ENCODE measurements at regions not wholly inside any gene's neighbourhood (a gene's known extent, or its start where the extent isn't known, plus 50 kb on each side); places are given as distances from the start of the nearest gene placed in this dataset.

DNA sequence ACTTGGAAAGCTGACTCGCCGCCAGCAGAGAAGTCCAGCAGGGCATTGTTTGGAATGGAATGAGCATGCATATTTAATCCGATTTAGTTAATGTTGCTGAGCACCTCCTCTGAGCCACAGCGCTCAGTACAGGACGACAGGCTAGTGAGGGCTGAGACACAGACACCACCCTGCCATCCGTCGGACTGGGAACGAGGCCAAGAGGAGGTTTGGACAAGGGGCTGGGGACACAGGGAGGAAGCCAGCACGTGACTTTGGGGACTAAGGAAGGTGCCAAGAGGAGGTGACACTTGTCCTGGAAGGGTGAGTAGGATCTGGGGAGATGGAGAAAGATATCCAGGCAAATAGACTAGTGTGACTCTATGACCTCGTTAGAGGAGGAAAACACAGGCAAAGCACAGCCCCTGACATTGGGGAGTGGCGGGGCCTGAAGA lies 152.5 kb upstream of the ECI2 start:
- TF ChIP-seq, protein P1, sequence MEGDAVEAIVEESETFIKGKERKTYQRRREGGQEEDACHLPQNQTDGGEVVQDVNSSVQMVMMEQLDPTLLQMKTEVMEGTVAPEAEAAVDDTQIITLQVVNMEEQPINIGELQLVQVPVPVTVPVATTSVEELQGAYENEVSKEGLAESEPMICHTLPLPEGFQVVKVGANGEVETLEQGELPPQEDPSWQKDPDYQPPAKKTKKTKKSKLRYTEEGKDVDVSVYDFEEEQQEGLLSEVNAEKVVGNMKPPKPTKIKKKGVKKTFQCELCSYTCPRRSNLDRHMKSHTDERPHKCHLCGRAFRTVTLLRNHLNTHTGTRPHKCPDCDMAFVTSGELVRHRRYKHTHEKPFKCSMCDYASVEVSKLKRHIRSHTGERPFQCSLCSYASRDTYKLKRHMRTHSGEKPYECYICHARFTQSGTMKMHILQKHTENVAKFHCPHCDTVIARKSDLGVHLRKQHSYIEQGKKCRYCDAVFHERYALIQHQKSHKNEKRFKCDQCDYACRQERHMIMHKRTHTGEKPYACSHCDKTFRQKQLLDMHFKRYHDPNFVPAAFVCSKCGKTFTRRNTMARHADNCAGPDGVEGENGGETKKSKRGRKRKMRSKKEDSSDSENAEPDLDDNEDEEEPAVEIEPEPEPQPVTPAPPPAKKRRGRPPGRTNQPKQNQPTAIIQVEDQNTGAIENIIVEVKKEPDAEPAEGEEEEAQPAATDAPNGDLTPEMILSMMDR (IDR thresholded peaks at IDR 0.05 in 2 of 3, conservative IDR thresholded peaks at IDR 0.05 in 1 of 3; ENCODE audit: insufficient read depth in 2 of 3, low read depth in 1 of 3, low read length in 3 of 3): no peak
- TF ChIP-seq, protein P2, sequence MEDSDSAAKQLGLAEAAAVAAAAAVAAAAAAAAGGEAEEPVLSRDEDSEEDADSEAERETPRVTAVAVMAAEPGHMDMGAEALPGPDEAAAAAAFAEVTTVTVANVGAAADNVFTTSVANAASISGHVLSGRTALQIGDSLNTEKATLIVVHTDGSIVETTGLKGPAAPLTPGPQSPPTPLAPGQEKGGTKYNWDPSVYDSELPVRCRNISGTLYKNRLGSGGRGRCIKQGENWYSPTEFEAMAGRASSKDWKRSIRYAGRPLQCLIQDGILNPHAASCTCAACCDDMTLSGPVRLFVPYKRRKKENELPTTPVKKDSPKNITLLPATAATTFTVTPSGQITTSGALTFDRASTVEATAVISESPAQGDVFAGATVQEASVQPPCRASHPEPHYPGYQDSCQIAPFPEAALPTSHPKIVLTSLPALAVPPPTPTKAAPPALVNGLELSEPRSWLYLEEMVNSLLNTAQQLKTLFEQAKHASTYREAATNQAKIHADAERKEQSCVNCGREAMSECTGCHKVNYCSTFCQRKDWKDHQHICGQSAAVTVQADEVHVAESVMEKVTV (CRISPR knock-in tag; IDR thresholded peaks at IDR 0.05): no peak
- TF ChIP-seq, protein P3, sequence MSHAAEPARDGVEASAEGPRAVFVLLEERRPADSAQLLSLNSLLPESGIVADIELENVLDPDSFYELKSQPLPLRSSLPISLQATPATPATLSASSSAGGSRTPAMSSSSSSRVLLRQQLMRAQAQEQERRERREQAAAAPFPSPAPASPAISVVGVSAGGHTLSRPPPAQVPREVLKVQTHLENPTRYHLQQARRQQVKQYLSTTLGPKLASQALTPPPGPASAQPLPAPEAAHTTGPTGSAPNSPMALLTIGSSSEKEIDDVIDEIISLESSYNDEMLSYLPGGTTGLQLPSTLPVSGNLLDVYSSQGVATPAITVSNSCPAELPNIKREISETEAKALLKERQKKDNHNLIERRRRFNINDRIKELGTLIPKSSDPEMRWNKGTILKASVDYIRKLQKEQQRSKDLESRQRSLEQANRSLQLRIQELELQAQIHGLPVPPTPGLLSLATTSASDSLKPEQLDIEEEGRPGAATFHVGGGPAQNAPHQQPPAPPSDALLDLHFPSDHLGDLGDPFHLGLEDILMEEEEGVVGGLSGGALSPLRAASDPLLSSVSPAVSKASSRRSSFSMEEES (CRISPR knock-in tag; IDR thresholded peaks at IDR 0.05): no peak
- no peak for TF ChIP-seq ZNF184 (CRISPR knock-in tag; IDR thresholded peaks at IDR 0.05)
- no peak for TF ChIP-seq ARHGAP35 (IDR thresholded peaks at IDR 0.05; ENCODE audit: partially characterized antibody)
- TF ChIP-seq, protein P4, sequence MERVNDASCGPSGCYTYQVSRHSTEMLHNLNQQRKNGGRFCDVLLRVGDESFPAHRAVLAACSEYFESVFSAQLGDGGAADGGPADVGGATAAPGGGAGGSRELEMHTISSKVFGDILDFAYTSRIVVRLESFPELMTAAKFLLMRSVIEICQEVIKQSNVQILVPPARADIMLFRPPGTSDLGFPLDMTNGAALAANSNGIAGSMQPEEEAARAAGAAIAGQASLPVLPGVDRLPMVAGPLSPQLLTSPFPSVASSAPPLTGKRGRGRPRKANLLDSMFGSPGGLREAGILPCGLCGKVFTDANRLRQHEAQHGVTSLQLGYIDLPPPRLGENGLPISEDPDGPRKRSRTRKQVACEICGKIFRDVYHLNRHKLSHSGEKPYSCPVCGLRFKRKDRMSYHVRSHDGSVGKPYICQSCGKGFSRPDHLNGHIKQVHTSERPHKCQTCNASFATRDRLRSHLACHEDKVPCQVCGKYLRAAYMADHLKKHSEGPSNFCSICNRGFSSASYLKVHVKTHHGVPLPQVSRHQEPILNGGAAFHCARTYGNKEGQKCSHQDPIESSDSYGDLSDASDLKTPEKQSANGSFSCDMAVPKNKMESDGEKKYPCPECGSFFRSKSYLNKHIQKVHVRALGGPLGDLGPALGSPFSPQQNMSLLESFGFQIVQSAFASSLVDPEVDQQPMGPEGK (CRISPR knock-in tag; IDR thresholded peaks at IDR 0.05; ENCODE audit: borderline replicate concordance): no peak
- TF ChIP-seq, protein P5, sequence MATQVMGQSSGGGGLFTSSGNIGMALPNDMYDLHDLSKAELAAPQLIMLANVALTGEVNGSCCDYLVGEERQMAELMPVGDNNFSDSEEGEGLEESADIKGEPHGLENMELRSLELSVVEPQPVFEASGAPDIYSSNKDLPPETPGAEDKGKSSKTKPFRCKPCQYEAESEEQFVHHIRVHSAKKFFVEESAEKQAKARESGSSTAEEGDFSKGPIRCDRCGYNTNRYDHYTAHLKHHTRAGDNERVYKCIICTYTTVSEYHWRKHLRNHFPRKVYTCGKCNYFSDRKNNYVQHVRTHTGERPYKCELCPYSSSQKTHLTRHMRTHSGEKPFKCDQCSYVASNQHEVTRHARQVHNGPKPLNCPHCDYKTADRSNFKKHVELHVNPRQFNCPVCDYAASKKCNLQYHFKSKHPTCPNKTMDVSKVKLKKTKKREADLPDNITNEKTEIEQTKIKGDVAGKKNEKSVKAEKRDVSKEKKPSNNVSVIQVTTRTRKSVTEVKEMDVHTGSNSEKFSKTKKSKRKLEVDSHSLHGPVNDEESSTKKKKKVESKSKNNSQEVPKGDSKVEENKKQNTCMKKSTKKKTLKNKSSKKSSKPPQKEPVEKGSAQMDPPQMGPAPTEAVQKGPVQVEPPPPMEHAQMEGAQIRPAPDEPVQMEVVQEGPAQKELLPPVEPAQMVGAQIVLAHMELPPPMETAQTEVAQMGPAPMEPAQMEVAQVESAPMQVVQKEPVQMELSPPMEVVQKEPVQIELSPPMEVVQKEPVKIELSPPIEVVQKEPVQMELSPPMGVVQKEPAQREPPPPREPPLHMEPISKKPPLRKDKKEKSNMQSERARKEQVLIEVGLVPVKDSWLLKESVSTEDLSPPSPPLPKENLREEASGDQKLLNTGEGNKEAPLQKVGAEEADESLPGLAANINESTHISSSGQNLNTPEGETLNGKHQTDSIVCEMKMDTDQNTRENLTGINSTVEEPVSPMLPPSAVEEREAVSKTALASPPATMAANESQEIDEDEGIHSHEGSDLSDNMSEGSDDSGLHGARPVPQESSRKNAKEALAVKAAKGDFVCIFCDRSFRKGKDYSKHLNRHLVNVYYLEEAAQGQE (IDR thresholded peaks at IDR 0.05; ENCODE audit: borderline replicate concordance): no peak
- TF ChIP-seq, protein P5 (CRISPR knock-in tag; IDR thresholded peaks at IDR 0.05; ENCODE audit: low read depth): no peak
- no peak for TF ChIP-seq ZNF140 (CRISPR knock-in tag; IDR thresholded peaks at IDR 0.05)
- TF ChIP-seq ZZZ3 (IDR thresholded peaks at IDR 0.05): no peak
- TF ChIP-seq ARID2 (IDR thresholded peaks at IDR 0.05): no peak
- no peak for TF ChIP-seq DNMT1 (IDR thresholded peaks at IDR 0.05)
- TF ChIP-seq ZNF311 (CRISPR knock-in tag; IDR thresholded peaks at IDR 0.05): no peak
- TF ChIP-seq RAD21 (CRISPR knock-in tag; conservative IDR thresholded peaks at IDR 0.05 in 1 of 2, IDR thresholded peaks at IDR 0.05 in 1 of 2): no peak

Data from K562 (cell line).